ENCODE measurements at regions not wholly inside any gene's neighbourhood (a gene's known extent, or its start where the extent isn't known, plus 50 kb on each side); places are given as distances from the start of the nearest gene placed in this dataset.

DNA sequence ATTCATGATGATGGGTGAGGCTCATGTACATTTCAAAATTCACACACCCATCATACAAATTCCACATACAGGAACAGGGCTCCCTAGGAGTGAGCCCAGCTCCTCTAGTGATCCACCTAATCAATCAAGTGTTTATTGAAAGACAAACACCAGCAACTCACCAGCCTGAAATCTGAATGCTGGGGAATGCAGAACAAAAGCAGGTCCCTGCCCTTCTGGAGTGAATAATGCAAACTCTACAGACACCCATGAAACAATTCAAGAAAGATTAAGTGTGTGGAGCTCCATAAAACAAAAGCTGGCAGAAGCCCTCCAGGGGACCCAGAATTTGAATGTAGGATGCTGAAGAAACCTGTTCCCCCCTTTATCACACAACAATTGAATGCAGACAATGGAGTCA lies 396.7 kb upstream of the JARID2 start:
- no TSS peak for BruUV-seq (replicated peaks)
- DNase-seq (ENCODE audit: low spot score), result no peak

DNA sequence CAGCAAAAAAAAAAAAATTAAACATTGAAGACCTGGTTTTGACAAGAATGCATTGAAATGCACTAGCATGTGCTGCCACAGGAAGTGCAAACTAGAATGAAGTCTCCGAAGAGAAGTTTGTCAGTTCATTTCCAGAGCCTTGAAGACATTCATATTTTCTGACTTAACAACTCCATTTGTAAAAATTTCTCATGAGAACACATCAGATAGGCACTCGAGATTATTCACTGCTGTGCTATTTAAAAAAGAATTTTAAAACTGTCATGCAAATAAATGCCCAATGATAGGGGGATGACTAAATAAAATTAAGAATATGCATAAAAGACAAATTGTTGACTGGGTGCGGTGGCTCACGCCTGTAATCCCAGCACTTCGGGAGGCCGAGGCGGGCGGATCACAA lies 394.6 kb upstream of the JARID2 start:
- FAIRE-seq (no peak), ATAC-seq (no peak), DNase-seq (ENCODE audit: low spot score) (no peak)
- no peaks in the 10 kb centered on the region for H3K36me3 ChIP-seq (replicated peaks in 1 of 2; ENCODE audit: control insufficient read depth in 1 of 2, insufficient read depth in 2 of 2, low read length in 2 of 2)
- no peaks in the 10 kb centered on the region for H3K9me3 ChIP-seq (ENCODE audit: low read length)
- no peaks in the 10 kb centered on the region for H4K20me1 ChIP-seq (ENCODE audit: insufficient read depth, low read length)
- H3K27ac ChIP-seq (ENCODE audit: extremely low read length, insufficient read depth, low read length), result no peak overlapping the region
- no TSS peak for BruUV-seq (replicated peaks)
- H3K4me1 ChIP-seq (ENCODE audit: insufficient read depth, low read length), result no peaks in the 10 kb centered on the region
- POLR2A ChIA-PET, result no interaction called here
- H3K9ac ChIP-seq (ENCODE audit: insufficient read depth, low read depth, low read length), result no peak overlapping the region
- no peak overlapping the region for H2AFZ ChIP-seq (ENCODE audit: low read length)
- no peaks in the 10 kb centered on the region for H3K79me2 ChIP-seq (ENCODE audit: insufficient read depth, low read length)
- in situ Hi-C loops (cut with HindIII; ENCODE audit: extremely low pct_ligation_motif_present, low pct_unique_long_range_greater_than_20kb), result no loop called here
- H3K27me3 ChIP-seq (ENCODE audit: control insufficient read depth in 1 of 2, insufficient read depth in 2 of 2, low read length in 2 of 2), result no peaks in the 10 kb centered on the region; a peak in 1 of 5 replicates
- CTCF ChIA-PET (ENCODE audit: low intra/inter-chr PET ratio, low total read pairs), result no interaction called here
- WGBS (ENCODE audit: low lambda C conversion rate), result 70% methylated on average over 8 of the region's 8 CpGs
- TF ChIP-seq NFE2 (CRISPR knock-in tag; IDR thresholded peaks at IDR 0.05) (no peak), ZNF460 (CRISPR knock-in tag; IDR thresholded peaks at IDR 0.05; ENCODE audit: borderline replicate concordance) (no peak), MED8 (CRISPR knock-in tag; IDR thresholded peaks at IDR 0.05; ENCODE audit: insufficient replicate concordance) (no peak), ZGPAT (CRISPR knock-in tag; IDR thresholded peaks at IDR 0.05) (no peak), DBP (CRISPR knock-in tag; IDR thresholded peaks at IDR 0.05; ENCODE audit: not compliant biosample characterization) (no peak)
- H3K4me2 ChIP-seq (ENCODE audit: low read depth, low read length), result no peak overlapping the region
- intact Hi-C loops (cut with micrococcal nuclease; ENCODE audit: unreplicated experiment), result no loop called here
- H3K4me3 ChIP-seq (replicated peaks in 1 of 3; ENCODE audit: insufficient read depth in 1 of 3, low read depth in 2 of 3, low read length in 3 of 3), result no peak overlapping the region

More for the DNA sequence above, 396.7 kb upstream of the JARID2 start:
- H3K27ac ChIP-seq (ENCODE audit: extremely low read length, insufficient read depth, low read length), result no peak overlapping the region
- no peaks in the 10 kb centered on the region for H4K20me1 ChIP-seq (ENCODE audit: insufficient read depth, low read length)
- no peak for TF ChIP-seq HOXA5 (CRISPR knock-in tag; IDR thresholded peaks at IDR 0.05)
- no peak for TF ChIP-seq FOXO1 (CRISPR knock-in tag; IDR thresholded peaks at IDR 0.05)
- no peak for TF ChIP-seq ETV5 (CRISPR knock-in tag; IDR thresholded peaks at IDR 0.05; ENCODE audit: borderline replicate concordance)
- no peak for TF ChIP-seq NFATC3 (CRISPR knock-in tag; IDR thresholded peaks at IDR 0.05)
- TF ChIP-seq SRSF9 (IDR thresholded peaks at IDR 0.05; ENCODE audit: borderline replicate concordance, insufficient read depth, low read depth, low read length, poor library complexity, severe bottlenecking), result no peak
- no peak for TF ChIP-seq E2F5 (CRISPR knock-in tag; conservative IDR thresholded peaks at IDR 0.05)
- H3K4me1 ChIP-seq (ENCODE audit: insufficient read depth, low read length), result no peaks in the 10 kb centered on the region
- no peak overlapping the region for H3K4me2 ChIP-seq (ENCODE audit: low read depth, low read length)
- no peak overlapping the region for H2AFZ ChIP-seq (ENCODE audit: low read length)
- no peak overlapping the region for H3K9ac ChIP-seq (ENCODE audit: insufficient read depth, low read depth, low read length)
- H3K4me3 ChIP-seq (replicated peaks in 1 of 3; ENCODE audit: insufficient read depth in 1 of 3, low read depth in 2 of 3, low read length in 3 of 3), result no peak overlapping the region
- ATAC-seq, result no peak
- no peaks in the 10 kb centered on the region for H3K36me3 ChIP-seq (replicated peaks in 1 of 2; ENCODE audit: control insufficient read depth in 1 of 2, insufficient read depth in 2 of 2, low read length in 2 of 2)
- intact Hi-C loops (cut with micrococcal nuclease; ENCODE audit: unreplicated experiment), result no loop called here
- ChIA-PET CTCF (ENCODE audit: low intra/inter-chr PET ratio, low total read pairs) (no interaction called here), POLR2A (no interaction called here)
- H3K9me3 ChIP-seq (ENCODE audit: low read length), result no peaks in the 10 kb centered on the region
- no peaks in the 10 kb centered on the region for H3K79me2 ChIP-seq (ENCODE audit: insufficient read depth, low read length)
- no peaks in the 10 kb centered on the region for H3K27me3 ChIP-seq (ENCODE audit: control insufficient read depth in 1 of 2, insufficient read depth in 2 of 2, low read length in 2 of 2)
- FAIRE-seq, result no peak
- in situ Hi-C loops (cut with HindIII; ENCODE audit: extremely low pct_ligation_motif_present, low pct_unique_long_range_greater_than_20kb), result no loop called here

All from HepG2 (cell line).